ENCODE measurements at regions not wholly inside any gene's neighbourhood (a gene's known extent, or its start where the extent isn't known, plus 50 kb on each side); places are given as distances from the start of the nearest gene placed in this dataset.
"Not testable (repeated sequence)": the region's sequence is repeated elsewhere in the genome, so short reads cannot be mapped to it uniquely, and the experiment has no call there.

DNA sequence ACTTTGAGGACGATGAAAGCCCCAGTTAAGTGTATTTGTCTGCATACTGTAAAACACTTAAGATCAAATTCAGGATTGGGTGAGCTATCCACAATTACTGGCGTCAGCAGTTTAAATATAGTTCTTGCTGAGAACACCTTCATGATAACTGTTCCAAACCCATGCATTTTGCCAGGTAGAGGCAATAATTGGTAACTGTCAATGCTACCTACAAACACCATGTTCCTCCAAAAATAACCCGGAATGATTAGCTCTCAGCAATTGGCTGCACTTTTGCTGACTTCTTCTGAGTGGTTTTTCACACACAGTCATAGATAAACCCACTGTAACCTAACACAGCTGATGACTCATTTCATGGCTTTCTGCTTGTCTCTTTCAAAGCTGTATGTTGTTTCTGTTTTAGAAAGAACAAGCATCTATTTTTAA is 1358.6 kb upstream of the GJE1 start:
- DNase-seq (ENCODE audit: low read depth), result peak; percentile 6

DNA sequence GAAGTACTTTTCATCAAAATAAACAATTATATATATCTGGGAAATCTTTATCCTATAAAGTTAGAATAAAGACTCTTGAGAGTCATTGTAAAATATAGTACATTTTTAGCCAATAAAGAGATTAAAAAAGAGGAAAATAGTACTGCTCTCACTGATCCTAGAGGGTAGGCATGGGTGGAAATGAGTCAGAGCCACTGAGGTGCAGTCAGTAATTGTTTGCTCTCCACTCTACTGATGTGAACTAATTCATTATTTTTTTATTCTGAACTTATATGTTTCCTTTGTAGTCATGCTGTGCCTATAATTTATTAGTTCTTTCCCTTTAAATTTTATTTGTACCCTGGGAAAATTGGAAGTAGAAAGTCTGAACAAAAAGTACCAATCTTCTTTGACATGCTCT is 1359.4 kb upstream of the GJE1 start:
- DNase-seq (ENCODE audit: low read depth), result no peak

DNA sequence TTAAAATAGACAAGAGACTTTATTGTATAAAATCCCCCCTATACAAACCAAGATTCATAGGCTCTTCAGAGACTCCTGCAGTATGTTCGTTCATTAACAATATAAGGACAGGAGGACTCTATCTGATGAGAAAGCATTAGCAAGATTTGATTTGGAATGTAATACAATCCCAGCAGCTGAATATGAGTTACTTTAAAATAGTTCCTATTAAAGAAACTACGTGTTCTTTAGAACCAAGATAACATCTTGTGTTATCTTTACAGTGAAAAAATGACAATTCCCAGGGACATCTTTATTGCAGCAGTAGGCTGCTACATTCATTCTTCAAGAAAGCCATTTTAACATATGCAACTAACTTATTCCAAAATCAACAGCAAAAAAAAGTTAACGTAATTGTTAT is 1360.1 kb upstream of the GJE1 start:
- no peak for DNase-seq (ENCODE audit: low read depth)

DNA sequence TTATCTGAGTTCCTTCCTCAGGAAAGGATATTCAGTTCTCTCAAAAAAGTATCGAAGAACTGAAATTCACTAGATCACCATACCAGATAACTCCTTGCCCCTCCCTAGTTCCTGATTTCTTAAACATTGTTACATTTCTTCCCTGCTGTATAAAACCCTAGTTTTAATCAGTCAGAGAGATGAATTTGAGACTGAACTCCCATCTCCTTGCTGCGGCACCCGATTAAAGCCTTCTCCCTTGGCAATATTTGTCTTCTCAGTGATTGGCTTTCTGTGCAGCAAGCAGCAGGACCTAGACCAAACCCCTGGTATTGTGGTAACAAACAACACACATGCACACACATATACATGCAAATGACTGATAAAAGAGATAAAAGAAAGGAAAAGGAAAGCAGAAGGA is 1364.6 kb upstream of the GJE1 start:
- DNase-seq (ENCODE audit: low read depth), result no peak

DNA sequence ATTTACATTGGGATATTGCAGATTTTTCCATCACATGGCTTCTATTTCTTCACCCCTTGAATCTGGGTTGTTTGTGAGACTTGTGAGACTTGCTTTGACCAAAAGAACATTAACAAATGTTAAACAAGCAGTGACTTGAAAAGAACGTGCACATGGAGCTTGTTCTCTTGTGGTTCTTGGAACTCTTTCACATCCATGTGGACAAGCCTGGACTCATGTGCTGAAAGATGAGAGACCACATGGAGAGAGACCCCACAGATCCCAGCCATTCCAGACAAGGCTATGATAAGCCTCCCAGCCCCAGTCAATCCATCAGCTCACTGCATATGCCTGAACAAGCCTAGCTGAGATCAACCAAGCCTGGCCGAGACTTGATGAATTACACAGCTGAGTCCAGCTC is 1365.7 kb upstream of the GJE1 start:
- DNase-seq (ENCODE audit: low read depth), result no peak

DNA sequence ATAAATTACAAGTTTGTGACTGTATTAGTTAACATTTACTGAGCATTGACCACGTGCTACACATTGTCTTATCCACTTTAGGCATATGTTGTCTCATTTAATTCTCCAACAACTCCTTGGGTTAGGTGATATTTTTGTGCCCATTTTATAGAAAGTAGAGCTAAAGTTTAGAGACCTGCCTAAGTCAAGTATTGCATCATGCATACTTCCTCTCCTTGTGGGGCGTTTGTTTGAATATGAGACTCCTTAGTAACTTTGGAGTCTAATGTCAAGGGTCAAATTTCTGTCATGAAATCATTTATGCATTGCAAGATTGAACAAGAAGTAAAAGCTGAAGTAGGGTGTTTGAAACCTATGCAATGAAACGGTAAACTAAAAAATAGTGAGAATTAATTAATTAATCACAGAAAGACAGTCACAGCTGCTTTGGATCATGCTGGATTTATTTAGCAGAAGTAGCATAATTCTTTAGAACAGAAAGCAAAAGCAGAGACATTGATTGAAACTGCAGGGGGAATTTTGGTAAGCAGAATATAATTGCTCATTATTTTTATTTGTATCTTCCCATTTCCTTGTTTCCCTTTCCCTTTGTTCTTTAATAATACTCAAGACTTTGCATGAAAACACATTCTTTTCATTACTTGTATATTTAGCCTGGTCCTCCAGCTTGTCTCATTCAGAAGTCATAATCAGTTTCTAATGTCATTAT is 1374.4 kb upstream of the GJE1 start:
- DNase-seq (ENCODE audit: low read depth), result no peak

DNA sequence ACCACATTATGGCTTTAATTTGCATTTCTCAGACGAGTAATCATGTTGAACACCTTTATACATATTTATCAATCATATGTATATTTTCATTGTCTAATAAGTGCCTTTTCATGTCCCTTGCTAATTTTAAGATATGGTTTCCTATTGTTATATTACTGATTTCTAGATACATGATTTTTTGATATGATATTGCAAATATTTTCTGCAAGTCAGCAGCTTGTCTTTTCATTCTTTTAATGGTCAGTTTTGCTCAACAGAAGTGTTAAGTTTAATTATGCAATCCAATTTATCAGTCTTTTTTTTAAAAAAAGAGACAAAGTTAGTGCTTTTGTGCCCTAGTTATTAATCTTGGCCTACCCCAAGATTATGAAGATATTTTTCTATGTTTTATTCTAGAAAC is 1377.8 kb upstream of the CITED2 start:
- DNase-seq (ENCODE audit: low read depth), result no peak

DNA sequence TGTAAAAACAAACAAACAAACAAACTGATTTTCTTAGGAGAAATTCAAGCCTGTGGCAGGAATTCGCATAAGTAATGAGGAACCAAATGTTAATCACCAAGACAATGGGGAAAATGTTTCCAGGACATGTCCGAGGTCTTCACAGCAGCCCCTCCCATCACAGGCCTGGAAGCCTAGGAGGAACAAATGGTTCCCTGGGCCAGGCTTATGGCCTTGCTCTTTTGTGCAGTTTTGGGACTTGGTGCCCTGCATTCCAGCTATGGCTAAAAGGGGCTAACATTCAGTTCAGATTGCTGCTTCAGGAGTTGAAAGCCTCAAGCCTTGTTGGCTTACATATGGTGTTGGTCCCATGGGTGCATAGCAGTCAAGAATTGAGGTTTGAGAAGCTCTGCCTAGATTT is 1372.7 kb upstream of the CITED2 start:
- no peak for DNase-seq (ENCODE audit: low read depth)

DNA sequence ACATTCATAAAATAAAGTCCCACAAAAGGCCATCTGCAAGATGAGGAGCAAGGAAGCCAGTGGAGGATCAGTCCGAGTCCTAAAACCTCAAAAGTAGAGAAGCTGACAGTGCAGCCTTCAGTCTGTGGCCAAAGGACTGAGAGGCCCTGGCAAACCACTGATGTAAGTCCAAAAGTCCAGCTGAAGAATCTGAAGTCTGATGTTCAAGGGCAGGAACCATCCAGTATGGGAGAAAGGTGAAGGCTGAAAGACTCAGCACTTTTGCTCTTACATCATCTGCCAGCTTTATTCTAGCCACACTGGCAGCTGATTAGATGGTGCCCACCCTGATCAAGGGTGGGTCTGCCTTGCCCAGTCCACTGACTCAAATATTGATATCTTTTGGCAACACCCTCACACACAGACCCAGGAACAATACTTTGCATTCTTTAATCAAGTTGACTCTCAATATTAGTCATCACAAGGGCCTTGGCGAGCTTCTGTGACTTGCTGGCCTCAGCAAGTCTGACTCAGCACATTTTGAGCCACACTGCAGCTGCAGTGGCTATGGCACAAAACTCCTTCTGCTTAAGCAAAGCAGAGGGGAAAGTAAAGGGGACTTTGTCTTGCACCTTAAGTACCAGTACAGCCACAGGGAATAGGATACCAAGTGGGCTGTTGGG is 1370.3 kb upstream of the CITED2 start:
- no peak for DNase-seq (ENCODE audit: low read depth)

DNA sequence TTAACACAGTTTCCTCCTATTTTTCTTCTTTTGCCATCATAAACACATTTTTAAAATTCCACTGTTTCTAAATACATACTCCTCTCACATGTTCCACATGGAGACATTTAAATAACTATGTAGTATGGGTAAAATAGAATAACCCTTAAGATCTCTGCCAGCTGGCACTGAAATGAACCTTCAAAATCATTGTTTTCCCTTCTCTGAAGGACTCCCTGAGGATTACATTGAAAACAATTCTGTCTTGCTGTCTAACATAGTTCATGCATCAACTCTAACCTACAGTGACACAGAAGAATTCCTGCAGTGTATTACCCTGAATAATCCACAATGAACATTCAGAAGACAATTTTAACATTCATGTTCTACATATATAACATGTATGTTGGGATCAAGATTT is 1361.8 kb upstream of the CITED2 start:
- DNase-seq (ENCODE audit: low read depth), result no peak

DNA sequence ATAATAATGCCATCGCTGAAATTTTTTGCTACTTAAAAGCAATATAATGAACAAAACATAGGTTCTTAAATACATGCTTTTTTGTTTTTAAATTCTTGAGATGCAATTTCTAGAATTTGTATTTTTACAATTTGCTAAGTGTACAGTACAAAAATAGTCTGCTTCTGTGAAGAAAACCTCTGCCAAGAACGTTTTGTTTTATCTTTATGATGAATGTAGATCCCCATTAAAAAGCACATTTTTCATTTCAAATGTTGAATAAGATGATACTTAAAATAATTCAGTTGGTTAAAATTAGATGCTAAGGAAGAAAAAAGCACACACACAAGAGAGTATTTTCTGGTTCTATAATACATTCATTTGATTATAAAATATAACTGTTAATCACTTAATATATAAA is 1358.5 kb upstream of the CITED2 start:
- no peak for DNase-seq (ENCODE audit: low read depth)

DNA sequence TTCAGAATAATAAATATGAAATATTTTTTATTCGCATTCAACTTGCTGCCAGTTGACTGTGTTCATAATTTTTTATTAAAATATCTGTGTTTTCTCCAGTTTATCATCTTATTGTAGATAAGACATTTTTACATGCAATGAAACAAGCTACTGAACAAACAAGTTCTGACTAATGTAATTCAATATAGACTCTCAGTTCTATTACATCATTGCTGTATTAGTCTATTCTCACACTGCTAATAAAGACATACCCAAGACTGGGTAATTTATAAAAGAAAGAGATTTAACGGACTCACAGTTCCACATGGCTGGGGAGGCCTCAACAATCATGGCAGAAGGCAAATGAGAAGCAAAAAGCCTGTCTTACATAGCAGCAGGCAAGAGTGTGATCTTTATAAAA is 1357.7 kb upstream of the CITED2 start:
- DNase-seq (ENCODE audit: low read depth), result no peak

DNA sequence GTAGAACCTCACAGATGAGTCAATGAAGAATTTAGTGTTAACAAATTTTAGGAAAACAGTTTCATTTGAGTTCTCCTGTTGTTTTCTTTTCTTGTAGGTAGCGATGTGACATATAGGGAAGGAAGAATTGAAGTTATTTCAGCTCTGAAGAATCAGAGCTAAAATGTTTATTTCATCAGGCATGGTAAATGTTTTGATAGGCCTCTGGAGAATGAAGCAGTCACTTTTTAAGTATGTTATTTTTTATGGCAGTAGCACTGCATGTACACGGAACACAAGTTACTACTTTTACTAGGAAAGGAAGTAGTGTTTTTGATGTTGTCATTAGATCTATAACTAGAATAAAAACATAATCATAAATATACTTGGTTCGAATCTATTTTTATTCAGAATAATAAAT is 1357.3 kb upstream of the CITED2 start:
- no peak for DNase-seq (ENCODE audit: low read depth)

DNA sequence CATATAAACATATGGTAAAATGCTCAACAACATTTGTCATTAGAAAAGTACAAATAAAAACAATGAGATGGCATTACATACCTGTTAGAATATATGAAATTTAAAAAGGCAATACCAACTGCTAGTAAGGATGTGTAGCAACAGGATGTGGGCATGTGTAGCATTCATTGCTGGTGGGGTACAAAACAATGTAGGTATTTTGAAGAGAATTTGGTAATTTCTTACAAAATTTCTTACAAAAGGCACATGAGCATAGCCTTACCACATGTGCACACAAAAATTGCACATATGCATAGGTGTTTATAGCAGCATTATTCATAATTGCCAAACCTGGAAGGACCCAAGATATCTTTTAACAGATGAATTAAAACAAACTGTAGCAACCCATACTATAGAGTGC is 1355.1 kb upstream of the CITED2 start:
- DNase-seq (ENCODE audit: low read depth), result no peak

DNA sequence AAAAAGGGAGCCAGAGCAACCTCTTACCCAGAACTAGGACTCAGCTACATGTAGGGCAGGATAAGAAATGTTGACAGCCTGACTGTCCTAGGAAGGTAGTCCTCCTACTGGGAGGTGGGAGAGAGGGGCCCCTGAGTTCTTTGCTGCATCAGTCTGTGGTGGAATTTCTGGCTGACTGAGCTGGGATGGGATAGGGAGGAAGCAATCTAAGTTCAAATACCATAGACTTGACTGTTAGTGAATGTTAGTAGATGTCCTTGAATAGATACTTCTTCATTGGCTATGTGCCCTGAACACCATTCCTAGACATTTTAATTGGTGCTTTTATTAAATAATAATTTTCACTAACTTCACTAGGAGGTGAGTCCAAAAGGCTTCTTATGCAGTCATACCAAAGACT is 1343.6 kb upstream of the CITED2 start:
- no peak for DNase-seq (ENCODE audit: low read depth)

DNA sequence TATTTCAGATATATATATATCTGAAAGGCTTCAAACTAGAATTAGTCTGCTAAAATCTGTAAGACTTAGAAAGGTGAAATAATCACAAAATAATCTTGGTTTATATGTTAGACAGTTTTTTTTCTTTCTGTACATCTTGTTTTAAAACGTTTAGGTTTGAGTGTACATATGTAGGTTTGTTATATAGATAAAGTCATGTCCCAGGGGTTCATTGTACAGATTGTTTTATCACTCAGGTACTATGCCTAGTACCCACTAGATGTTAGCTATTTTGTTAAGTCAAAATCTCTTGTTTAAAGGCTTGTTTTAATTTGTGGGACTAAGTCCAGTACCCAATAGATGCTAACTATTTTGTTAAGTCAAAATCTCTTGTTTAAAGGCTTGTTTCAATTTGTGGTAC is 1339.0 kb upstream of the CITED2 start:
- DNase-seq (ENCODE audit: low read depth), result no peak

DNA sequence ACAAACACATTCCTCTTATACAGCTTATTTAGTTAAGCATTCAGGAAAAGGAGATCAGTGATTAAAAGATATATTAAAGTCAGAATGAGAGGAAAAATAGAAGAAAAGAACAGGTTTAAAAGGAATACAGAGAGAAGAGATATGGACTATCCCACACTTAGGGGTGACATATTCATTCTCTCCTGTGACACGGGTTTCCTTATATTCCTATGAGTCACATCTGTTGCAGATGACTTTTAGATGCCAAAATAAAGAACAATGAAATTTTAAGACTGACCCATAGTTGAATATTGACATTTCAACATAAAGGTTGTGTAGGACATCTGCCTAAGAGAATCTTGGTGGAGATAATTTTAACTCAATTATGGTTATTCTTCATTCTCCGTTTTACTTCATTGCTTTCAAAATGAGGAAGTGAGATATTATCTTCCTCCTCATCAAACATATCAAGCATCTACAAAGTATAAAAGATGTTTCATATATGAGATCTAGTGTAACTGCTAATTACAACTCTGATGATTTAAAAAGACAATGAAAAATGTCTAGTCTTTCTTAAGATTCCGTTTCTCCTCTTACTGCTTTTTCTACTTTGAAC is 1336.7 kb upstream of the CITED2 start:
- no peak for DNase-seq (ENCODE audit: low read depth)

DNA sequence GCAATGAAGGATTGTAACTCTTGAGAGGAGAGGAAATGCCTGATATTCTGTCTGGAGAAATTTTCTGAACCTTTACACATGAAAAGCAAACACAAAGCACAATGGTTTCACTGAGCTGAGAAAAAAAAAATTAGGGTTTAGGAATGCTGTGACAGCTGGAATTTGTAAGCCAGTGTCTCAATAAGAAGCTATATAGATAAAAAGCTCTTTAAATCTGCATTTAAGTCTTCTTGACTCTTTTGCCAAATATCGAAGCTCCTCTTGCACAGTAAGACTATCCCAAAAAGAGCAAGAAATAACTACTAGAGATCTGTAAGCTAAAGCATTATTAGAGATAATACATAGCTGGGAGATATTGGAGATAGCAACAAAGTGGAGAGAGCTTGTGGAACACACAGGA is 1334.0 kb upstream of the CITED2 start:
- no peak for DNase-seq (ENCODE audit: low read depth)

DNA sequence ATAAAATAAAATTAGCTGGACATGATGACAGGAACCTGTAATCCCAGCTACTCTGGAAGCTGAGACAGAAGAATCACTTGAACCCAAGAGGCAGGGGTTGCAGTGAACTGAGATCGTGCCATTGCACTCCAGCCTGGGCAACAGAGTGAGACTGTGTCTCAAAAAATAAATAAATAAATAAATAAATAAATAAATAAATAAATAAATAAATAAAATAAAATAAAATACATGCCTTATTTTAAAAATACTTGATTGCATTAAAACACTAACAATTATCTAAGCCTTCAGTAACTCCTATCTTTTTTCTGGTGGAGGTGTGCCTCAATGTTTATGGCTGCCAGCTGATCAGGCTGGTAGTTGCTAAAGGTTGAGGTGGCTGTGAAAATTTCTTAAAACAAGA is 1329.6 kb upstream of the CITED2 start:
- DNase-seq (ENCODE audit: low read depth), result not testable (repeated sequence)

DNA sequence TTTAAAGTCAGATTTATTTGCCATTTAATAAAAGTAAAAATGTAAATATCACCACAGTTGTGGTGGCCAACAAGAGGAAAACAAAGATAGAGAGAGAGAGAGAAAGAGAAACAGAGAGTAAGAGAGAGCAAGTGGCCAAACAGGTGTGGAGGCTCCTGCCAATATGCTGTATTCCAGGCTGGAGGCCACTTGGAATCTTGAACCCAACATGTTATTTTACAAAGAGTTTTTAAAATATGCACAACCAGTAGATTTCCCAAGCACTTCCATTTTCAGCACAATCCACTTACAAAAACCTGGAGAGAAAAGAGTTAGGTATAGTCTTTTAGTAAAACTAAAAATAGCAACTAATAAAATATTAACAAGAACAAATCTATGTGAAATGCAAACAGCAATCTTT is 1323.1 kb upstream of the CITED2 start:
- DNase-seq (ENCODE audit: low read depth), result no peak

DNA sequence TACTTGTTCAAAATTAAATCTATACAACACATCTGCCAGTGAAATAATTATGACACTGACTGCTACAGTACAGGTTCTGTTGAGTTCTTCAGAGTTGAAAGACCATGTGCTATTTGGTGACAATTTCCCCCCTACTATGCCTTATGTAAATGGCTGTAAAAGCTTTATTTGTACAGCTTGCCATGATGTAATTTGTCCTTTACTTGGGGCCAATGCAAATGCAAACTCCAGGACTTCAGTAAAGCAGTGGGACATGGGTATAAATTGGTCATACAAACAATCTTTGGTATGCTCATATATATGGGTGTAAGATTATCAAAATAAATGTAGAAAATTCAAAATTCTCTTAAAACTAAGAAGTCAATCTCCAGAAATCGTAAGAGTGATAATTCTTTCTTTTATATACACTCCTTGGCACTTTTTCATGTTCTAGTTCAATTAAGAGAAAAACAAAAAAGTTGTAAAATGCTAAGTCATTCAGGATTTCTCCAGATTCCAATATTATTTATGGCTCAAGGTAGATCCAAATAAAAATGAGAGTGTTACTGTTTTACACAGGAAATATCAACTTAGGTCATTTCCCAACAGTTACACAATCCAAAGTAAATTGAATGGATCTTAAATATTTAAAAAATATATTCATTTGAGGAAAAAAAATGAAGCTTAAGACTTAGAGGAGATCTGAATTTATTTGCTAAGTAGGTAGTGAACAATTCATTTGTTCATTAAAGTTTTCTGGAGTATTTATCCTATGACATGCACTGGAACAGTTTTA is 1310.5 kb upstream of the CITED2 start:
- DNase-seq (ENCODE audit: low read depth), result no peak

DNA sequence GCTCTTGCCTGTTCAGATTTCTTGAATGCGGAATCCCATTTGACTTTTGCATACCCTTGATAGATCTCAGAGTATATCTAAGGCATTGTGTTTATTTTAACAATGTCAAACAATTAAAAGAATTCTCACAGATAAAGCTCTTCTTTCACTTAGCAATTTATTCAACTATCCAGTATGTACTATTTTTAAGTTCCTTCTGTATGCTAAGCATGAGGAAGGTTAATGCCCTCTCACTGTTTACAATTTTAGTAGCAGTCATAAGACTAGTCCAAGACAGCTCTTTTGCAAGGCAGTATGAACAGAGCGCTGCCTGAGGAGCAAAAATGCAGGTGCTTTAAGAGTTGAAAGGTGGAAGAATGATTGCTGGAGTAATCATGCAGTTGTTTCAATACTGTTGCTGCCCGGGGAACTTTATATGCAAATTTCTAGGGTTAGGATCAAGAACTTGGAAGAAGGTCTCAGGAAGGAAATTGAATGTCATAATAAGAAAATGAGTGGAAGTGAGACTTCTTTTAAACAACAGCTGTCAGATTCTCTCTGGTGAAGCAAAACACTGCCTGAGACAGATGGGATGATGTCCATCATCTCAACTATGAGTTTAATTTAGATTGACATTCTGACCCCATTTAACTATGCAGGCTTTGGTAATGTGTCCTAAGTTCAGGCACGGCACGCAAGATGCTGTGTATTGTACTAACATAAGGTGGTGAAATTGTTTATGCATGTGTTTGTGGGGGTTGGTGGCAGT is 1303.5 kb upstream of the CITED2 start:
- no peak for DNase-seq (ENCODE audit: low read depth)

Measured in forelimb muscle (tissue), 1 donor.